ENCODE measurements at regions not wholly inside any gene's neighbourhood (a gene's known extent, or its start where the extent isn't known, plus 50 kb on each side); places are given as distances from the start of the nearest gene placed in this dataset.

GRCh38 chrX:39600222-39600621 is 497.5 kb downstream of the BCOR start:
- TF ChIP-seq, protein P1, sequence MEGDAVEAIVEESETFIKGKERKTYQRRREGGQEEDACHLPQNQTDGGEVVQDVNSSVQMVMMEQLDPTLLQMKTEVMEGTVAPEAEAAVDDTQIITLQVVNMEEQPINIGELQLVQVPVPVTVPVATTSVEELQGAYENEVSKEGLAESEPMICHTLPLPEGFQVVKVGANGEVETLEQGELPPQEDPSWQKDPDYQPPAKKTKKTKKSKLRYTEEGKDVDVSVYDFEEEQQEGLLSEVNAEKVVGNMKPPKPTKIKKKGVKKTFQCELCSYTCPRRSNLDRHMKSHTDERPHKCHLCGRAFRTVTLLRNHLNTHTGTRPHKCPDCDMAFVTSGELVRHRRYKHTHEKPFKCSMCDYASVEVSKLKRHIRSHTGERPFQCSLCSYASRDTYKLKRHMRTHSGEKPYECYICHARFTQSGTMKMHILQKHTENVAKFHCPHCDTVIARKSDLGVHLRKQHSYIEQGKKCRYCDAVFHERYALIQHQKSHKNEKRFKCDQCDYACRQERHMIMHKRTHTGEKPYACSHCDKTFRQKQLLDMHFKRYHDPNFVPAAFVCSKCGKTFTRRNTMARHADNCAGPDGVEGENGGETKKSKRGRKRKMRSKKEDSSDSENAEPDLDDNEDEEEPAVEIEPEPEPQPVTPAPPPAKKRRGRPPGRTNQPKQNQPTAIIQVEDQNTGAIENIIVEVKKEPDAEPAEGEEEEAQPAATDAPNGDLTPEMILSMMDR (IDR thresholded peaks at IDR 0.05): no peak
- no peak for TF ChIP-seq POLR2A (IDR thresholded peaks at IDR 0.05)

Data from thyroid gland (tissue), 4 donors.